Hypothalamus (tissue), 51 donors: ENCODE measurements at regions not wholly inside any gene's neighbourhood (a gene's known extent, or its start where the extent isn't known, plus 50 kb on each side); places are given as distances from the start of the nearest gene placed in this dataset.
"Not testable (repeated sequence)": the region's sequence is repeated elsewhere in the genome, so short reads cannot be mapped to it uniquely, and the experiment has no call there.

ENCODE experiments used
- DNase-seq, 51 donors: peaks; one replicate each; lab custom pipeline; 2025; lab: John Stamatoyannopoulos, UW

GRCh38 chr9:10818206-10818605 lies 205.4 kb upstream of the PTPRD start:
- DNase-seq, result no peak

GRCh38 chr9:10835791-10836463 lies 223.1 kb upstream of the PTPRD start:
- DNase-seq, result no peak

- no peak for DNase-seq
Observed at GRCh38 chr9:10843151-10843550, 230.3 kb upstream of the PTPRD start.

DNA sequence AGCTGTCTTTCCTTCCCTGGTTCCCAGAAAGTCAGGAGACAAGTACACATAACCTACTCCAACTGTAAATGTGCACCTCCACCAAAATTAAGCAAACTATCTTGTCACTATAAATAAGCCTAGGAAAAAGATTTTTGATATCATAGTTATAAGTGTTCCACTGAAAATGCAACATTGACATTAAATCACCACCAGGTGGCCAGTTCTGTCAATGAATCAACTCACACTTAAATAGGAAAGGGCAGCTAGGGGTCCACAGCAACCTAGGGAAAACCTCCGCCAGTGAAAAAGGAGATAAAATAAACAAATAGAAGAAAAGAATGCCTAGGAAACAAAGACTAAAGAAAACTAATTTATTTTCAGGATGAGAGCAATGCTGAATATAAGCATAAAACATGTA lies 243.0 kb upstream of the PTPRD start:
- DNase-seq, result no peak

DNA sequence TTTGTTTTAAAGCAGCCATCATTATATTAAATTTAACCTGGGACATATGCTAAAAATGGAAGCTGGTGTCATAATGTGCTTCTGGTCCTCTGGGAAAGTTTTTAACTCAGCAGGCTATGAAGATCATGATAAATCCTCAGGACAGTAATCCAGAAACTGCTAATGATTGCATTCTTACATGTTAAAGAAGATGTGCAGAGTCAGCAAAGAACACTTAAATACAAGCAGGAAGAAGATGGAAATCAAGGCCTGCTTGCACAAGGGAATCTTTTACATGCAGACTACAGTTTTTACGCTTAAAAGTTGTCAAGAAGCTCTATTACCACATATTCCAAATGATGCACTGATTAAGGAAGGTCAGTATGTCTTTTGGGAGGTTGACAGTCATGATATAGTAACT lies 246.0 kb upstream of the PTPRD start:
- no peak for DNase-seq

DNA sequence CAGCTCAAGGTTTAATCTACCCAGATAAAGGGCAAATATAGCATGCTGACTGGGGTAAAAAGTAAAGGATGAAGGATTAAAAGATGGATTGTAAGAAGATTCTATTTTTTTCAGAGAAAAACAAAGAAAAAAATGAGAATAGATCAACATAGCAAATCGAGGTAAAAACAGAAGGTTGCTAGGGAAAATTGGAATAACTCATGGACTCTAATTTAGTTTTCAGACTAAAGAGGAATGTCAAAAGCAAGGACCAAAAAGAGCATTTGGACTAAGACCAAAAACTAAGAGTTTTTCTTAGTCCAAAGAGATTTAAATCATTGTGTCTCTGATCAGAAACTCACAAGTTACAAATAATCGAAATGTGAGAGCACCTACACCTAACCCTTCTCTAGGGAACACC lies 250.7 kb upstream of the PTPRD start:
- no peak for DNase-seq

DNA sequence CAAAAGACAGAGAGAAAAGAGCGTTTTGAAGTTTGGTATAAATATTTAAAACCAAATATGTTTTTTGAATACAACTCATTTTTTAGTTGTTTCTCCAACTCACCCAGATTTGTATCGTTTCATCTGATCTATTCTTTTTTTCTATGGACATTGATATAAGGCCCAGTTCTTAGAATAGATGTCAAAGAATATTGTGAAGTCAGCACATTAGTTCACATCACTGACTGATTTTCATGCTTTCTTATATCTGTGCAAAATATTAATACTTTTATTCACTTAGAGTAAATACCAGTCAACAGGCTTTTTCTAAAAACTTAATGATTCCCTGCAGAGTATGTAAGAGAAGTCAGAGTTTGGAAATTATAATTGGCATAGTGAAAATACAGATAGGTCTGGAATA lies 254.4 kb upstream of the PTPRD start:
- DNase-seq, result no peak

DNA sequence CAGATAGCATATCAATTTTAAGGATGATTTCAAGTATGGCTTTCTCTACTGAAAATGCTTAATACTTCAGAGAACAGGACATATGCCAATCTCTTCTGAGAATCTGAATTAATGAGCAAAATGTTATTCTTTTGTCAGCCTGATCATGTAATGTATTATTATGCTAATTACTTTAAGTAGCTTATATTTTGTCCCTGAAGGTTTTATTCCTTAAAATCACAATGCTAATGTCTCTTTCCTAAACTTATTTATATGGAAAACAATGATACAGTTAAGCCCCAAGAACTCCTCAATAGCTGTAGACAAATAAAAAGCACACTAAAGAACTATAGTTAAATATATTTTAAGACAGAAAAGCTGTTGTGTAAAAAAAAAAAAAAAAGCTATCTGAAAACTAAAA lies 256.9 kb upstream of the PTPRD start:
- no peak for DNase-seq

GRCh38 chr9:10873999-10874398 lies 261.2 kb upstream of the PTPRD start:
- no peak for DNase-seq

DNA sequence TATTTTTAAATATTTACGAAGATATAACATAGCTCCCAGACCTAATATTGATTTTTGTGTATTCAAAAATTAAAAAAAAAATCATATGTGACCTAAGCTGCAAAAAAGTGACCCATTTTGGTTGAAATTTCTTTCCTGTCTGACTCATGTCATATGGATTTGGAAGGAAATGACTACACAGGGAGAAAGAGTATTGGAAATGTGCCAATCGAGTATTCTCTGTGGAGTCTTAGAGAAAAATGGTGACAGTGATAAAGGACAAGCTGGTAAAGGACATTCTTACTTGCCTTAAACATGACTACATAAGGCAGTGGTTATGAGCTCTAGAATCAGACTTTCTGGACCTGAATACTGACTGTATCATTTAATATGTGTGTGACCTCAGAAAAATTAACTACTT lies 262.9 kb upstream of the PTPRD start:
- DNase-seq, result no peak

DNA sequence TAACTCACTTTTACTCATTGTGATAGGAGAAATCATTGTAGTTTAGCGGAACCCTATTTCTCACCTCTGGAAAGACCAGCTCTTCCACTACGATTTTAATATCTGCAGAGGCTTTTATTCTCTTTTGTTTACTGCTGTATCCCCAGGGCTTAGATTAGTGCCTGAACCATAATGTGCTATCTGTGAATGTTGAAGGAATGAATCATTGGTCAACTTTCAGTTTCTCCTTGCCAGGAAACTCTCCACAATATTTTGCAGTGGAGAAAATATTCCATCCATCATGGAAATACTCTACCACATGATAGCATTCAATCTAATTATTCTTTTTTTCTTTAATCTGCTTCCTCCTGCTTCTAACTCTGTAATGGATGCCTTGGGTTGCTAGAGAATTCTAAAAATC lies 263.5 kb upstream of the PTPRD start:
- DNase-seq, result no peak

DNA sequence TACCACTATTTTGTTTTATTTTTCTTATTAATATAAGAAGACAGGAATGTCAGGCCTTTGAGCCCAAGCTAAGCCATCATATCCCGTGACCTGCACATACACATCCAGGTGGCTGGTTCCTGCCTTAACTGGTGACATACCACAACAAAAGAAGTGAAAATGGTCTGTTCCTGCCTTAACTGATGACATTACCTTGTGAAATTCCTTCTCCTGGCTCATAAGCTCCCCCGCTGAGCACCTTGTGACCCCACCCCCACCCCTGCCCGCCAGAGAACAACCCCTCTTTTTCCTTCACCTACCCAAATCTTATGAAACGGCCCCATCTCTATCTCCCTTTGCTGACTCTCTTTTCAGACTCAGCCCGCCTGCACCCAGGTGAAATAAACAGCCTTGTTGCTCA lies 277.5 kb upstream of the PTPRD start:
- not testable (repeated sequence) for DNase-seq

DNA sequence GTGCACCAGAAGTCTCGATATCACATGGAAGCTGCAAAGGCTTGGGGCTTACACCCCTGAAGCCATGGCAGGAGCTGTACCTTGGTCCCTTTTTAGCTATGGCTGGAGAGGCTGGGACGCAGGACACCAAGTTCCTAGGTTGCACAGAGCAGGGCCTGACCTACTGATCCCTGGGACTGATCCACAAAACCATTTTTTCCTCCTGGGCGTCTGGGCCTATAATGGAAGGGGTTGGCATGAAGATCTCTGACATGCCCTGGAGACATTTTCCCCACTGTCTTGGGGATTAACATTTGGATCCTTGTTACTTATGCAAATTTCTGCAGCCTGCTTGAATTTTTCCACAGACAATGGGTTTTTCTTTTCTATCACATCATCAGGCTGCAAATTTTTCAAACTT lies 286.7 kb upstream of the PTPRD start:
- no peak for DNase-seq

- no peak for DNase-seq
Observed at GRCh38 chr9:10903969-10904368, 291.2 kb upstream of the PTPRD start.

DNA sequence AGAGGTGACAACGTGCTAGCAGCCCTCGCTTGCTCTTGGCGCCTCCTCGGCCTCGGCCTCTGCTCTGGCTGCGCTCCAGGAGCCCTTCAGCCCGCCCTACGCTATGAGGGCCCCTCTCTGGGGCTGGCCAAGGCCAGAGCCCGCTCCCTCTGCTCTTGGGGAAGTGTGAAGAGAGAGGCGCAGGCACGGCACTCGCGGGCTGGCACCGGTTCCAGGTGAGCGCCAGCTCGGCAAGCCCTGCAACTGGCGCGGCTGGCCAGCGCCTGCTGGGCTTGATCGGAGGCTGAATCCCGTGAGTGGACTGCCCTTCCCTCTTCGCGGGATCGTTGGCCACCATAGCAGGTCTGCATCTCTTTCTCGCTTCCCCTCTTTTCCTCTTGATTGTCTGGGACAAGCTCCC lies 298.0 kb upstream of the PTPRD start:
- DNase-seq, result no peak

DNA sequence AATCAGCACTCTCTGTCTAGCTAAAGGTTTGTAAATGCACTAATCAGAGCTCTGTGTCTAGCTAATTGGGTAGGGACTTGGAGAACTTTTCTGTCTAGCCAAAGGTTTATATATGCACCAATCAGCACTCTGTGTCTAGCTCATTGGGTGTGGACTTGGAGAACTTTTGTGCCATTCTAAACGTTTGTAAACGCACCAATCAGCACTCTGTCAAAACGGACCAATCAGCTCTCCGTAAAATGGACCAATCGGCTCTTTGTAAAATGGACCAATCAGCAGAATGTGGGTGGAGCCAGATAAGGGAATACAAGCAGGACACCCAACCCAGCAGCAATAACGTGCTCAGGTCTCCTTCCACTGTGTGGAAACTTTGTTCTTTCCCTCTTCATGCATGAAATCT lies 298.6 kb upstream of the PTPRD start:
- DNase-seq, result no peak

DNA sequence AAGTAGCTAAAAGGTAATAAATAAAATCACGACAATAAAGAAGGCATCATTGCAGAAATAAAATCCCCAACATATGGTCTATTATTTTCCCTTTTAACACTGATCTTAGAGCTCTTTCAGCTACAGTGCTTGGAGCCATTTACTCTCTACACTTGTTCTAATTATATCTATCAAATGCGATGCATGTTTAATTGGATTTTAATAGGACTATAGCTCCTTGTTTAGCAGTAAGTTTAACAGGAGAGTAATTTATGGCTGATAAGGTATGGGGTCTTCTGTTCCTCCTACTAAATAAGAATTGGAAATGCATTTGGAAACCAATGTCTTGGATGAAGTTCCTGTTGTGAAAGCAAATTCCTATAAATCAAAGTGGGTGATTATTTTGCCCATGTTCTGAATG lies 304.2 kb upstream of the PTPRD start:
- DNase-seq, result no peak

- no peak for DNase-seq
Observed at GRCh38 chr9:10921671-10922070, 308.9 kb upstream of the PTPRD start.

DNA sequence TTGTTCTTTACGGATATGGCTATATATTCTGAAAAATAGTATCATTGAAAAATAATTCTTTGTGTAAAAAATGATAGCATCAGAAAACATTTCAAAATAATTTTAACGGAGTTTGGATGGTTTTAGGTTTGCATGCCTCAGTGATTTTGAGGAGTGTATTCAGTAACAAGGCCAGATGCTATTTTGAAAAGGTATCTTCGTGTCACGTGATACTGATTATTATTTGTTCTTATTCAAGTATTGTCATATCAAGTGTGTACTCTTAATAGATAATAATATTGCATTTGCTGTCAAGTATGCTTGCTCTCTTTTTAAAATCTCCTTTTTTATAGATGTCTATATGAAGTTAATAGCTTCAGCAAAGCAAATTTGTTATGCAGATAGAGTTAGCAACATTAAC lies 313.1 kb upstream of the PTPRD start:
- DNase-seq, result no peak

- DNase-seq, result no peak
Observed at GRCh38 chr9:10928372-10928771, 315.6 kb upstream of the PTPRD start.

DNA sequence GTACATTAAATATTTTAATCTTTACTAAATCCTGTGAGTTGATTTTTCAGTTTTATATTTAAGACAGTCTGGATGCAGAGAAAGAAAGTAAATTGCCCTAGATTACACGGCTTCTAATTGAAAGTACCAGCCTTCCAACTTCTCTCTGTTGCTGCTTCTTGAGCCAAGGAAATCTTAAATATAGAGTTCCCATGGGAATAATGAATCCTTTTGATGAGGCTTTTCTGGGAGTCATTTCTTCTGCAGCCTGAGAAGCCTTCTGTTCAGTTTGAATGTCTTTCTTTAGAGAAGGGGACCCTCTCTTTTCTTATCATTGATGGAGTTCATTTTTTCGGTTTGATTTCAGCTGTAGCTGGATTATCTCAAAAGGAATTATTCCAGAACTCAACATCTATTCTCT lies 317.3 kb upstream of the PTPRD start:
- no peak for DNase-seq

DNA sequence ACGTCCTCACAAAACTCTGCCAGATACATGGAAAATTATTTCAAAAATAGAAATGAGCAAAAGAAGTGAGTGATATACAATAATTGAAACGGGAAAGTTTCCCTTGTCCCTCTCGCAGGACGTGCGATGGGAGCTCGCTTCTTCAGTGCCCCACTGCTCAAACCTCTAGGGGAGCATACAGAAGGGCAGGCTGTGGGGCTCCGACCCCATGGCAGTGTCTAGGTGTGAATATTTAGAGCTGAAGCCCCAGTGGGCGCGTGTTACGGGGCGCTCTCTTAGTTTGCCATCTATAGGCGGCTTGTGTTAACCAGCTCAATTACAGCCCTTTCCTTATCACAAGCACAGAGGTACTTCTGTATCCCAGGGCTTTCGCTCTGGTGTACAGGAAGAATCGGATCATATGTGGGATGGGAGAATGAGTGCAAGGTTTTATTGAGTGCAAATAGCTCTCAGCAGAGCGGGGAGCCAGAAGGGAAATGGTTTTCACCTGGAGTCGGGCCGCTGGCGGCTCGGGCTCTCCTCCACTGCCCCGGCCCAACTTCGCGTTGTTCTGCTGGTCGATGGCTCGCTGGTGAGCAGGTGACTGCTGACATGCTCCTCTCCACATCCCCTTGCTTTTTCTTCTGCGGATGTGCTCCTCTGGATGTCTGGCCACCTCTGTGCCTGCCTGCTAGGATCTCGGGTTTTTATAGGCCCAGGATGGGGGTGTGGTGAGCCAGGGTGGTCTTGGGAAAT lies 334.0 kb upstream of the PTPRD start:
- no peak for DNase-seq

GRCh38 chr9:10957878-10958277 lies 345.1 kb upstream of the PTPRD start:
- no peak for DNase-seq
